Hematopoietic multipotent progenitor cell (in vitro differentiated cells): ENCODE measurements at regions not wholly inside any gene's neighbourhood (a gene's known extent, or its start where the extent isn't known, plus 50 kb on each side); places are given as distances from the start of the nearest gene placed in this dataset.

Source experiments
- DNase-seq, 3 donors: peaks; one replicate each; pipeline ENCODE4 v3.0.0-alpha.2; 2011 to 2015; ENCODE audit warnings: low read depth in 2 of 3, low spot score in 2 of 3

DNA sequence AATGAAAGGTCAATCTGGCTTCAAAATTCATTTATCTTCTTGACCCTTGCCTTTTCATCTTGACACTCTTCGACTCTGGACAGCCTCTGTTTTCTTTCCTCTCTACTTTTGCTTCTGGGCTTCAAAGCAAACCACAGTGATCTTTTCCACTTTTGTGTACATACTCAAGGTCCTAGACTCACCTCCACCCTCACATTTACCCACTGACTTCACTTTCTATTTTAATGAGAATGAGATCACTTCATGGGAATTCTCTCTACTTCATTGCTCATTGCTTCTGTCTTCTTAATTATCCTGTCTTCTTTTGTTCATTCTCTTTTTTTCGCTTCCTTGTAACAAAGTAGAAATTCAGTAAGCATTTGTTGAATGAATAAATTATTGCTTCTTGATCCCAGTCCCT is 330.1 kb upstream of the HAND2 start:
- no peak for DNase-seq

DNA sequence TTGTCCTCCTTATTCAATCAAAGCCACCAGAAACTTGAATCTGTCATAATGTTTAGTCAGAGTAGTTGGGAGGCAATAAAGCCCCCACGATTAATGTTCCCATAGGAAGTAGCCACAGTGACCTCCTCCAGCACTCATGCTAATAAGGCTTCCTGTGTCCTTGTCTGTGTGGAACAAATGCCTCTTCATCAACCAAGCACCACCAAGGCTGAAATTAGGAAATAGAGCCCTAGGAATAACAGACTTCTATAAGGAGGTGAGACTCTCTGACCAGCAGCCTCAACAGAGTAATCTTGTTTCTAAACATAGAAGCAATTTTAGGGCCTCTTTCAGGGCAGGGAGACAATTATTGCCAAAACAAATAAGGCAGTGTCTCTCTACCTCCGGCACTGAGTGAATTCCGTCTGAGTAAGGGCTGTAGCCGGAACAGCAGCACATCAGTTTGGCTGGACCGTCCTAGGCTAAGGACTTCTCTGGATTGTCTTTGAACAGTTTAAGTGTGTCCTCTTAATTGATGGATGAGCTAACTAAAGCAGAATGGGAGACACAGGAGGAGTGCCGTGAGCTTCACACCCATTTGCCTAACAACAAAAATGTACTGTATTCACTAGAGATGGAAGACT is 329.2 kb upstream of the HAND2 start:
- no peak for DNase-seq

DNA sequence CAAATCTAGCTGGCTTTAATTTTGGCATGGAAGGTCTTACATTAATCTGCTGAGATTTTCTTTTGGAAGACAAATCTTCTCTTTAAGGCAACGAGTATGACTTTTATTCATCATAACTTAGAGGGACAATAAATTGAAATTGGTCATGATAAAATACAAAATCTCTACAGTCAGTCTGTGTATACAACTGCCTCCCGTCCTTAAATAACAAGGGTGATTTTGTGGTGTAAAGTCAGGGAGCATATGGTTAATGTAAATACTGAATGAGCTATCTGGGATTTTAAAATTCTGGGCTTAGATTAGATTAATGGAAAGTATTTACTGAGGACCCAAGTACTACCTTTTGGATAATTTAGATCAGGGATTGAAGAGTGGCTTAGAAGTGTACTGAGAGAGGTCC is 328.4 kb upstream of the HAND2 start:
- DNase-seq: no peak

DNA sequence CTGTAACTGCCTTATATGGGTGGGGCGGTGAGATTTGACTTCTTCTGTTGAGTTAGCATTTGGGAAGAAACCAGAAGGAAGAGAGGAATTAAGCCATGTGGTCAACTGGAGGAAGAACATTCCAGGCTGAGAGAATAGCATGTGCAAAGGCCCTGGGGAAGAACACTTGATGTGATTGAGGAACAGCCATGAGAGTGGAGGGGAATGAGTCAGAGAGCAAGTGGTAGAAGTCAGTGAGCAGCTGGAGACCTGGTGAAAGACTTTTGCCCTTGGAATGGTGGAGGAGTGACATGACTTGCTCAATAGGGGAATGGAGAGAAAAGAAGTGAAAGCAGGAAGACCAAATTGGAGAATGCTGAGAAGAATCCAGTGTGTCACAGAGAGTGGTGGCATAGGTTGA is 327.8 kb upstream of the HAND2 start:
- DNase-seq: no peak

DNA sequence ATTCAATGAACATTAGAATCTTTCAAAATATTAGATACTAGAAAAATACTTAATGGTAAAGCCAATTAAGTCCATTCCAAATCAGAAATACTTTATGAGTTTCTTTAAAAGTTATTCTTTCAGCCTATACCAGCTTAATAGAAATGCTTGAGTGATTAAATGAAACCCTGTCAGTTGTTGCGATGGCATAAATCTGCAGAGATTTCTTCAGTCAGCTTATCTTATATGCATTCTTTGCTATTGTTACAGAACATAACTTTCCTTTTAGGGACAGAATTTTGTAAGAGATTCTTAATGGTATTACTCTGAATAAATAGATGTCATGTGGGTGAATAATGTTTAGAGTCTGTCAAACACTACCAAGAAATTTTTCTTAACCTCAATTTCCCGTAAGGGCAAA is 325.0 kb upstream of the HAND2 start:
- no peak for DNase-seq

DNA sequence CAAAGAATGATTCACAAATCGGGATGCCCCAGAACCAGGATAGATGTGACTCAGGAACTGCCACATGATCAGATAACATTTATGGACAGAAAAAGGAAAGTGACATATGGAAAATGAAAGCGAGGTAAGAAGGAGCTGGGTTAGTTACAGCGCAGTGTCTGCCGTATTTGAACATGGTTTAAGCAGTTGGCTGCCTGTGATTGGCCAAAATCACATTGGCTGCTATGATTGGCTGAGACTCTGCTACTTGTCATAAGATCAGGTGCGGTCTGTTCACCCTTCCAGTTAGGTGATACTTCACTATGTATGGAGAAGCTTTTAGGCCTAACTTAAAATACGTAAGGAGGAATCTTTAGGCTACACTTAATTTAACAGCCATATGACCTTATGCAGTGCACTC is 322.7 kb upstream of the HAND2 start:
- no peak for DNase-seq

DNA sequence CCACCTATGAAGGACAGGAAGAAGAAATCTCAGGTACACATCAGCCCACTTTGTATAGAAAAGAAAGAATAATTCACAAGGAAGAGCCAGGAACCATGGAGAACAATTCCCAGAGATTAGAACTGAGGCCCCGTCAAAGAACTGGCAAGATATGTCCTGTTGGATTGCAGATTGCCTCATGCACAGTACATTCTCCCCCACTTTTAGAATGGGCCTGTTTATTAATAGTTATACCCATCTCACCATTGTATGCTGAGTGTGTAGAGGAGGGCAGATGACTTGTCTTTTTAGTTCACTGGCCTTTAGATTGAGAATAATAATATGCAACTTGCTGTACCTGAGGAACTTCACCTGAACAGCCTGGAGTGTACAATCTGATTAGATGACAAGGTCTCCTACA is 315.6 kb upstream of the HAND2 start:
- no peak for DNase-seq

DNA sequence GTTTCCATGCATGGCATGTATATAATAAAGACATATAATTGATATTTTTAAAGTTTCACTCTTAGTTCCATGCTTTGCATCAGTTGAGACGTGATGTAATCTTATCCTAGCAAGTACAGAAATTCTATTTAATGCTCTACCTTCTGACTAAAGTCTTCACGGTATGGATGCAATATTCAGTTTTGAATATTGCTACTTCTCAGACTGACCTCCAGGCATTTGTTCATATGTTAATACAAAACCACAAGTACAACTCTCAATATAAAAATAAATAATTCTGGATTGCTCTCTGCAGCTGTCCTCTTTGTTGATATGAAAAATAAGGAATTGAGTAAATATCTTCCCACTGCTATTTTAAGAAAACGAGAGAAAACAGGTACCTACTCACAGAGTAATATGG is 309.8 kb upstream of the HAND2 start:
- DNase-seq: no peak

DNA sequence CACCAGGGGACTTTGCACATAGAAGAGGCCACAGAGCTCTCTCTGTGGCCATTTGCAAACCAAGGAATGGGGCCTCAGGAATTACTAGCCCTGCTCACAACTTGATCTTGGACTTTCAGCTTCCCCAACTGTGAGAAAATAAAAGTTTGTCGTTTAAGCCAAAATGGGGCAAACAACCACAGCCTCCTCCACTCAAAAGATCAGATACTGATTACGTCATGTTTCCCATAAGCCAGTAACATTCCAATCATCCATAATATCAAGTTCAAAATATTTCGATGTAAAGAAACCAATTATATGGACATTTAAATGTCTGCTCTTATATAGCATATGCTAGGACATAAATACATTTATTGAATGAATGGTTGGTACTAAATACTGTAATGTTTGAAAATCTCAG is 307.5 kb upstream of the HAND2 start:
- no peak for DNase-seq

DNA sequence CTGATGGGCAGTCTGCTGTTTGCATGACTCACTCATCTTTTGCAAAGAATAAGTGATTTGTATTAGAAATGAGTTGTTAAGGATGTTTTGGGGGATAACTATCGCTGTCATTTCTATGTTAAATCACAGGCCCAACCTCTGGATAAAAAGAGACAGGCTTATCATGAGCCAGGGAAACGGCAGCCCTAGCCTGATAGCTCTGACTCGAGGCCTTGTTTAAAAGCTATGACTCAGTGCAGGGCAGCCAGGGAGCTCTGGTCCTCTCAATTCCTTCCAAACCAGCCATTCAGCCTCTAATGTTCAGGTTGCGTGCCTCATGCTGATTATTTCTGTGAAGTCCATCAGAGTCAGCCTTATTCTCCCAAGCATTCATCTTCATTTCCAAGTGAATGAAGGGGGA is 305.9 kb upstream of the HAND2 start:
- DNase-seq: no peak

DNA sequence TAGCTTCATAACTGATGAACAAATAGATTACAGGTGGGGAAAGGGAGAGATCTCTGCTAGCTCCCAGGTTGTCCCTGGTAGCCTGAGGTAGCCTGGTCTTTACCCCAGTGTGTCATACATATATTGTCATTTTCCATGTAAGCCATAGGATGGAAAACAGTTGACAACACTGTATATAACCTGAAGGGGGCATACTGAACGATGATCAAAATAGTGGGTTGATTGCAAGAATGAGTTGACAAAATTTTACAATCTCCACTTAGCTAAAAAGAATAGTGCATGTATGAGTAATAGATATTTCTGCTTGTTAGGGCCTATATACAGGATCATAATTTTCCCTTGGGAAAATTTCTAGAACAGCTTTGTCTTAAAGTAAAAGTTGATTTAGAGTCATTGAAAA is 304.1 kb upstream of the HAND2 start:
- DNase-seq: peak in 2 of 3 donors; percentile 5 to 19

DNA sequence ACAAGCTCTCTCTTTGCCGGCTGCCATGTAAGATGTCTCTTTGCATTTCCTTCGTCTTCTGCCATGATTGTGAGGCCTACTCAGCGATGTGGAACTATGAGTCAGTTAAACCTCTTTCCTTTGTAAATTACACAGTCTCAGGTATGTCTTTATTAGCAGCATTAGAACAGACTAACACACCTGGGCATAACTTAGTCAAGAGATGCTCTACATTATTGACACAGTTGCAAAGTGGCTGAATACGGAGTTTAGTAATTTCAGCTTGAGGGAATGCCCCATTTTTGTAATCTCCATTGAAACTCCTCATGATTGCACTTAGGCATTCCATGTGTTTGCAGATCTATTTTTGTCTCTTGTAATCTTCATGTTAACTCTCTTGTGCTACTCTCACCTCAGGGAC is 299.5 kb upstream of the HAND2 start:
- no peak for DNase-seq

DNA sequence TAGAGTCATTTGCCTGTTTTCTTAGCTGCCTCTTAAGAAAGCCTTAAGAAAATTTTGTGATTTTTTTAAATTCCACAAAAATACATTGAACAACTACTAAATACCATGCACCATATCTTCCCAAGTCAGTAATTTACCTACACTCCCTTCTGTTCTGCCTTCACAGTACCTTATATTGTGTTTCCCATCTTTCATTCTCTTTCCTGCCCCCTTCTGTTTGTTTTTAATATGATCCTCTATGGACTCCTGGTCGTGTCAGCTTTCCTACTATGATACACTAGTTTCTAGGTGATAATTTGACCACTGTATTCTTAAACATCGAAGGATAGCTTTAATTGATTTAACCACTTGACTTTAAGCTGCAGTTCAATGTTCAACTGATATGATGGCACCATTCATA is 297.7 kb upstream of the HAND2 start:
- no peak for DNase-seq

DNA sequence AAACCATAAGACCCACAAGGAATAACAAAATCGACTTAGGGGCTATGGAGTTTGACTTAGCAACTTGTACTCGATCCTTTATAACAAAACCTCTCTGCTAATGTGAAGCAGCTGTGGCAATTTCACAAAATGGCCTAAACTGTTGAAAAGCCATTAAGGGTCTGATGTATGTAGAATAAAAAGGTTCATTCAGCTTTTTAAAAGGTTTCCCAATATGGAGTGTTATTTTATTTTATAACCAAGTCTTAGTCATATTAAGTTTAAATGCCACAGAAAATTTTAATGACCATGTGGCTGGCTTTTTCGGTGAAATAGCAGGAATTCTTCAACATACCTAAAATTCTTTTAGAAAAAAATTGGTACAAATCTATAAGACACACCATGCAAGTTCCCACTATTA is 291.8 kb upstream of the HAND2 start:
- no peak for DNase-seq

DNA sequence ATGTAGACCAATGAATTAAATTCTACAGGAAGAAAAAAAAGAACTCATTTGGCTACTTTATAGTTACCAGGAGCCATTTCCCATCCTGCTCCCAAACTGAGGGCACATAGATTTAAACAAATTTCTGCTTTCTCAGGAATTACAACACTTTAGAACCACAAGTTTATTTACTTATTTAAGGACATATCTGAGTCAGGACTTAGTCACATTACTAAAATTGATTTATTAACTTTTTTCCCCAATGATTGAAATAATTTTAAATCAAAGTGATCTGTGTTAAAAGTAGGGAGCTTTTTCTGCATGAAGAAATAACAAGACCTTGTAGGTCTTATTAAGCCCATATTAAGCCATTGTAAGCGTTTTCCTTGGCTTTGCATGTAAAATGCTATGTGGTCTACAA is 291.0 kb upstream of the HAND2 start:
- DNase-seq: no peak

DNA sequence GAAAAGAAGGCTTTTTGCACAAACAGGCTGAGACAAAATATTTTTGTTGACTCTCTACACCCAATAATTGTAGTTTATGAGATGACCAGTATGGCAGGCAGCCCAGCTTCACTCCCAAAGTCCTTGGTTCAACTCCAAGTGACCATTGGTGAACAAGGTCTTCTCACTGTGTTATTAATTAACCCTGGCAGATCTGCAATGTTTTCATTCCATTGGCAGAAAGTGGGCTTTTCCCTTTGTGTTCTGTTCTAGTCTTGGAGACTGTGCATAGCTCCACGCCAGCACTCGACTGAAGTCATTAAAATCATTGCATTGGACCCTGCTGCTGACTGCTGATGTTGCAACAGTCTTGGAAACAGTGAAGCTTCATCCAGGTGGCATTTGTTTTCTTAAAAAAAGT is 277.3 kb upstream of the HAND2 start:
- DNase-seq: no peak

DNA sequence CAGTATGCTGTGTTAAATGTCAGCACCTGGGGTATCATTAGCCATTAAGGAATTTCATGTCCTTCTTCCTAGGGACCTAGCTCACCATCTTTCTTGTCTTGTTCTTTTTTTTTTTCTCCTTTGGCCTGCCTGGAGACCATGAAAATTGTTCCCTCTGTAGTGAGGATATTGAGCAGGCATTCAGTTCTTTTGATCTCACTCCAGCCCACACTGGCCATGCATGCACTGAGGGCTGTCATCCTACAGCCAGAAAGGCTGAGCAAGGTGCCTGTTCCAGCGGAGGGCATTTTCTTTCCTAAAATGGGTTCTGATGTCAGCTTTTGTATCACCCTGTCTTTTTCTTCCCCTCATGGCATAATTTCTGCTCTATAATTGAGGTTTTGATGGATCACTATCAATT is 275.9 kb upstream of the HAND2 start:
- DNase-seq: no peak

DNA sequence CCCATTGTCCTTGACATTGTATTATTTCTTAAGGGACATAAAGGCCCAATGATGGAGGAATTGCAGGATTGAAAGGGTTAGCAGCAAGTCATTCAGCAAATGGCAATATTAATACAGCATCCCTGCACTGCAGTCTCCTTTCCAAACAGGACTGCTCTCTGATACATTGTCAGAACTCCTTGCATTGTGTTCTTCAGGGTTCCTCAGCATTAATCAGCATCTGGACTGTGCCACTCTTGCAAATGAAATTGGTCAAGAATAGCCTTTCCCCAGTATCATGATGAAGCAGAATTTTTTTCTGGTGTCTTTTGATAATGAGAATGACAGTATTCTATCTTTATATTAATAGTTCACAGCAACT is 272.6 kb upstream of the HAND2 start:
- DNase-seq: no peak

DNA sequence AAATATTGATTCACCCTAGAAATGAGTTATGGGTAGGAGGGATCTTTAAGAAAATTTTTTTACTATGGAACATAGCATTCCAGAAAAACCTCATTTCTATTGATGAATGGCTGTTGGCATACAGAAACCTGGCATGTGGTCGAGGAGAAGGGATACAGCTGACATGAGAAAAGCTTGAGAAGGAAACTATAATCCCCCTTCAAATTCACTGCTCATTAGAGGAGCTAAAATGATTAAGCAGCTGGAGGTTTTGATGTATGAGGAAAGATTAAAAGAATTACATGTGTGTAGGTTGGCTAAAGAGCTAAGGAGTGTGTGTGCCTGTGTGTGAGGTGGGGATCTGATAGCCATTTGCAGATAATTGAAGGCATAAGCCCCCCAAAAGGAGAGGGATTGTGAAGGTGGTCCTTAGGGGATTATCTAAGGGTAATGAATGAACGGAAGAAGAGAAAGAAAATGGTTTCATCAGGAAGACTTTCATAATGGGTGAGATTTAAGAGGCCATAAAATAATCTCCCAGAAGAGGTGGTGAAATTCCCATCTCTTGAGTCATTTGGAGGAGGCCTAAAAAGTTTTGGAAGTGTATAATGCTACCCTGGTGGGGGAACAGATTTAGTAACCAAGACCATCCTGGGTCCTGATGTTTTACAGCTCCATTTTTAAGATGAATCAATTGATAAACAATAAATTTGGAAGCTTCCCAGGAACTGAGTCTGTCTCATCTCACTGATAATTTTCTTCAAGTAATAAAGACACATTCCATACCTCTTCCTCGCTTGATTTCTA is 272.0 kb upstream of the HAND2 start:
- no peak for DNase-seq

DNA sequence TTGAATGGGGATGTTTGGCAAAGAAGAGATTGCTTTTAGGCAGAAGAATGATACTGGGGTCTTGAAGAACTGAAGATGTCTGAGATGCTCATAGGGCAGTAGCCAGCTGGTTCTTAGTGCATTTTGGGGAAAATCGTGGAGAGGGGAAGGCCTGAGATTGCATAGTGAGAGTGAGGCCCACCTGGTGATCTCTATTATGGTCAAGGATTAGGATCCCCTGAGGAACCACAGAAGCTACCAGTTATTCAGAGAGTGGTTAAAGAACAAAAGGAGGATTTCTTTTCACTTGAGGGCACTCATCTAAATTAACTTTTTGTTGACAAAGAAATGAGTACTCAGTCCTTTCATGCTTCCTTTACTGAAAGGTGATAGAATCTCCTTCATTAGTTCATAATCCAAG is 271.3 kb upstream of the HAND2 start:
- DNase-seq: no peak

DNA sequence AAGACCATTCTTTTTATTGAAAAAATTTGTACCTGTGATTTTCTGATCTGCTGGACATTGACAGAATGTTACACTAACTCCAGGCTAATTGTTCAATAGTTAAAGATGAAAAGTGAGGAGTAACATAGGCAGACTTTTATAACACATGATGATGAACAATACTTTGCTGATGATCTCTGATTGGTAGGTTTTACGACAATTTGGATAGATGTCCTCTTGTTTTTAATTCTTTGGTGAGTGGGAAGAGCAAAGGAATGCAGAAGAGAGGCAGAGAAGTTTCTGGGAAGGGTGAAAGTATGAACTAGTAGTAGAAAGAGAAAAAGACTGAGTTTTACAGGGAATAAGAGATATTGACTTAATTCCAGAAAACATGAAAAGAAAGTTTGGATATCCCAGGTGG is 267.3 kb upstream of the HAND2 start:
- no peak for DNase-seq

DNA sequence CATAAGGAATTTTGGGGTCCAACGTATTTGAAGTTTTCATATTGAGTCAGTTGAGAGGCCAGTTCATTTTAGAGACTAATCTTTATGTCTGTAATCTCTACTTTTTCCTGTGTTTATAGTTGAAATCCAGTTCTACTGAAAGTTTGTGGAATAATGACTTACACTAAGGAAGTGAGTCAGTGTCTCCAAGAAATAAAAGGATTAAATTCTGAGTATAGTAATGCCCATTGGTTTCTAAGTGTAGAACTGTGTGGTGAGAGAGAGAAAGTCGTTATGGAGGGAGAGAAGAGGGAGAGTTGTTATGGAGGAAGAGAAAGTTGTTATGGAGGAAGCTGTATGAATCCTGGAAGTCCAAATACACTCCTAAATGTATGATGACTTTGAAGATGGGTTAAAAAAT is 264.6 kb upstream of the HAND2 start:
- no peak for DNase-seq

DNA sequence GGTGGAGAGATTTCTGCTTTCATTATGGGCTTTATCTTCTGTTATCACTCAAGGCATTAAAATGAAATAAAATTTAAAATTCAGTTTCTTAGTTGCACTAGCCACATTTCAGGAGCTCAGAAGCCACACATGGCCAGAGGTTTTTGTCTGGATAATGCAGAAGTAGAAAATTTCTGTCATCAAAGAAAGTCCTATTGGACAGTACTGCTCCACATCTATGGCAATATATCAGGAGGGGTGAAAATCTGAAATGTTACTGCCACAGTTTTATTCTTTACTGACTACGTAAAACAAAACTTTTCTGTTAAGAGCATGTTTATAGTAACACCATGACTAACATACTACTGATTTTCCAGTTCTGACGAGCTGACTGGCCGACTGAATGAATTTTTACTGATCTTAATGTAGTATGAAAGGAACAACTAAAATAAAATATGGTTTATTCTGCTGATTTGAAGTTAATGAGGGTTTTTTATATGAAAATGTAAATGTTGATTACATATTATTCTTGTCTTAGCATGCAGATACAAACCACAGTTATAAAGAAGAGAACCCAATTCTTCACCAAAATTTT is 264.0 kb upstream of the HAND2 start:
- DNase-seq: no peak
